Liver (tissue), 8 donors: ENCODE measurements at regions not wholly inside any gene's neighbourhood (a gene's known extent, or its start where the extent isn't known, plus 50 kb on each side); places are given as distances from the start of the nearest gene placed in this dataset.

Experiments used
- DNase-seq: peaks from one replicate; pipeline ENCODE4 v3.0.0-alpha.2; 2017; ENCODE audit warnings: low spot score
- H3K27ac ChIP-seq, 2 donors: one replicate each; pipeline ENCODE4 v1.7.0; 2013; ENCODE audit warnings: inconsistent platforms in 2 of 2, low read length in 2 of 2, control low read depth in 1 of 2, low read depth in 1 of 2, mild to moderate bottlenecking in 1 of 2
- H3K27me3 ChIP-seq, 4 donors: one replicate each; pipeline versions ENCODE4 v1.6.1 to v1.7.0; 2013; ENCODE audit warnings: low read length in 3 of 4, inconsistent platforms in 1 of 4, mild to moderate bottlenecking in 1 of 4, moderate library complexity in 1 of 4; ENCODE audit not compliant: control insufficient read depth in 4 of 4, insufficient read depth in 4 of 4
- H3K36me3 ChIP-seq, 4 donors: one replicate each; pipeline versions ENCODE4 v1.6.1 to v1.7.0; 2013; ENCODE audit warnings: low read length in 3 of 4, mild to moderate bottlenecking in 3 of 4, low read depth in 1 of 4, moderate library complexity in 1 of 4; ENCODE audit not compliant: control insufficient read depth in 4 of 4, insufficient read depth in 3 of 4
- H3K4me1 ChIP-seq, 4 donors: one replicate each; pipeline versions ENCODE4 v1.6.1 to v1.7.0; 2013; ENCODE audit warnings: low read length in 3 of 4, mild to moderate bottlenecking in 3 of 4, moderate library complexity in 1 of 4; ENCODE audit not compliant: control insufficient read depth in 4 of 4, insufficient read depth in 4 of 4
- H3K4me3 ChIP-seq, 3 donors: one replicate each; pipeline versions ENCODE4 v1.6.1 to v1.7.0; 2013; ENCODE audit warnings: low read length in 3 of 3, control low read depth in 1 of 3, low read depth in 1 of 3, mild to moderate bottlenecking in 1 of 3
- H3K9ac ChIP-seq, 2 donors: one replicate each; pipeline ENCODE4 v1.7.0; 2013; ENCODE audit warnings: low read length in 2 of 2, mild to moderate bottlenecking in 2 of 2, moderate library complexity in 2 of 2, control low read depth in 1 of 2, low read depth in 1 of 2
- H3K9me3 ChIP-seq, 4 donors: one replicate each; pipeline versions ENCODE4 v1.6.1 to v1.7.0; 2013; ENCODE audit warnings: low read length in 3 of 4; ENCODE audit not compliant: control insufficient read depth in 4 of 4
- ATF3 ChIP-seq: IDR thresholded peaks from 2 replicates; pipeline ENCODE4 v1.6.1; 2016; ENCODE audit warnings: antibody characterized with exemption
- EGR1 ChIP-seq, 2 donors: IDR thresholded peaks; 2 replicates each; pipeline ENCODE4 v1.6.1; 2016 to 2018; ENCODE audit warnings: antibody characterized with exemption in 2 of 2, low read depth in 2 of 2
- FOXA2 ChIP-seq: IDR thresholded peaks from 2 replicates; pipeline ENCODE4 v1.6.1; 2016; ENCODE audit warnings: antibody characterized with exemption
- GABPA ChIP-seq, 2 donors: IDR thresholded peaks in 1 of 2; conservative IDR thresholded peaks in 1 of 2; 2 replicates each; pipeline ENCODE4 v1.6.1; 2016; ENCODE audit warnings: antibody characterized with exemption in 2 of 2, mild to moderate bottlenecking in 1 of 2, moderate library complexity in 1 of 2
- HNF4A ChIP-seq, 2 donors: conservative IDR thresholded peaks; 2 replicates each; pipeline ENCODE4 v1.6.1; 2016; ENCODE audit warnings: antibody characterized with exemption in 2 of 2, mild to moderate bottlenecking in 2 of 2
- HNF4G ChIP-seq: IDR thresholded peaks from 2 replicates; pipeline ENCODE4 v1.6.1; 2016; ENCODE audit warnings: antibody characterized with exemption
- JUND ChIP-seq, 2 donors: IDR thresholded peaks; 2 replicates each; pipeline ENCODE4 v1.6.1; 2016; ENCODE audit warnings: antibody characterized with exemption in 2 of 2
- MAX ChIP-seq: IDR thresholded peaks from 2 replicates; pipeline ENCODE4 v1.6.1; 2016; ENCODE audit warnings: antibody characterized with exemption
- RAD21 ChIP-seq, 2 donors: IDR thresholded peaks; 2 replicates each; pipeline ENCODE4 v1.6.1; 2016; ENCODE audit warnings: antibody characterized with exemption in 2 of 2, mild to moderate bottlenecking in 2 of 2
- SP1 ChIP-seq: IDR thresholded peaks from 2 replicates; pipeline ENCODE4 v1.6.1; 2018; ENCODE audit warnings: antibody characterized with exemption, mild to moderate bottlenecking
- TAF1 ChIP-seq: conservative IDR thresholded peaks from 2 replicates; pipeline ENCODE4 v1.6.1; 2016; ENCODE audit warnings: antibody characterized with exemption, mild to moderate bottlenecking
- YY1 ChIP-seq: IDR thresholded peaks from 2 replicates; pipeline ENCODE4 v1.6.1; 2016; ENCODE audit warnings: antibody characterized with exemption, mild to moderate bottlenecking
- ZBTB33 ChIP-seq: IDR thresholded peaks from 2 replicates; pipeline ENCODE4 v1.6.1; 2016; ENCODE audit warnings: antibody characterized with exemption
- WGBS: extraction: QIAGEN DNeasy Blood & Tissue Kit; methylation state at CpG from one replicate; pipeline ENCODE4 v1.1.7; 2013; 5-methylcytosine and 5-hydroxymethylcytosine counted together
- TF ChIP-seq, protein P1 (sequence below): IDR thresholded peaks from 2 replicates; pipeline ENCODE4 v1.6.1; 2016; ENCODE audit warnings: antibody characterized with exemption, mild to moderate bottlenecking
- TF ChIP-seq, protein P2 (sequence below): fragments of 150-350 bp; IDR thresholded peaks from 2 replicates; pipeline ENCODE4 v1.5.1; 2017; ENCODE audit warnings: improper control_type of control experiment, low read depth, low read length; ENCODE audit not compliant: missing input control
- donor health status: healthy.
- donor health status: healthy.
- donor health status: healthy.
- donor health status: healthy.
- donor health status: healthy.

GRCh38 chr16:76071690-76072089 is 205.5 kb upstream of the CNTNAP4 start (continued):
- TF ChIP-seq, protein P1, sequence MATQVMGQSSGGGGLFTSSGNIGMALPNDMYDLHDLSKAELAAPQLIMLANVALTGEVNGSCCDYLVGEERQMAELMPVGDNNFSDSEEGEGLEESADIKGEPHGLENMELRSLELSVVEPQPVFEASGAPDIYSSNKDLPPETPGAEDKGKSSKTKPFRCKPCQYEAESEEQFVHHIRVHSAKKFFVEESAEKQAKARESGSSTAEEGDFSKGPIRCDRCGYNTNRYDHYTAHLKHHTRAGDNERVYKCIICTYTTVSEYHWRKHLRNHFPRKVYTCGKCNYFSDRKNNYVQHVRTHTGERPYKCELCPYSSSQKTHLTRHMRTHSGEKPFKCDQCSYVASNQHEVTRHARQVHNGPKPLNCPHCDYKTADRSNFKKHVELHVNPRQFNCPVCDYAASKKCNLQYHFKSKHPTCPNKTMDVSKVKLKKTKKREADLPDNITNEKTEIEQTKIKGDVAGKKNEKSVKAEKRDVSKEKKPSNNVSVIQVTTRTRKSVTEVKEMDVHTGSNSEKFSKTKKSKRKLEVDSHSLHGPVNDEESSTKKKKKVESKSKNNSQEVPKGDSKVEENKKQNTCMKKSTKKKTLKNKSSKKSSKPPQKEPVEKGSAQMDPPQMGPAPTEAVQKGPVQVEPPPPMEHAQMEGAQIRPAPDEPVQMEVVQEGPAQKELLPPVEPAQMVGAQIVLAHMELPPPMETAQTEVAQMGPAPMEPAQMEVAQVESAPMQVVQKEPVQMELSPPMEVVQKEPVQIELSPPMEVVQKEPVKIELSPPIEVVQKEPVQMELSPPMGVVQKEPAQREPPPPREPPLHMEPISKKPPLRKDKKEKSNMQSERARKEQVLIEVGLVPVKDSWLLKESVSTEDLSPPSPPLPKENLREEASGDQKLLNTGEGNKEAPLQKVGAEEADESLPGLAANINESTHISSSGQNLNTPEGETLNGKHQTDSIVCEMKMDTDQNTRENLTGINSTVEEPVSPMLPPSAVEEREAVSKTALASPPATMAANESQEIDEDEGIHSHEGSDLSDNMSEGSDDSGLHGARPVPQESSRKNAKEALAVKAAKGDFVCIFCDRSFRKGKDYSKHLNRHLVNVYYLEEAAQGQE = no peak

GRCh38 chr16:76081967-76082366 is 195.2 kb upstream of the CNTNAP4 start:
- Histone ChIP-seq H3K27me3 (no peaks in the 10 kb centered on the region), H3K36me3 (no peaks in the 10 kb centered on the region), H3K4me3 (no peak overlapping the region), H3K4me1 (no peaks in the 10 kb centered on the region), H3K27ac (no peak overlapping the region), H3K9ac (no peak overlapping the region), H3K9me3 (no peaks in the 10 kb centered on the region)
- no peak for DNase-seq
- TF ChIP-seq GABPA (IDR thresholded peaks at IDR 0.05 in 1 of 2, conservative IDR thresholded peaks at IDR 0.05 in 1 of 2) = no peak
- TF ChIP-seq HNF4A (conservative IDR thresholded peaks at IDR 0.05) = no peak
- no peak for TF ChIP-seq ZBTB33
- no peak for TF ChIP-seq HNF4G
- TF ChIP-seq, protein P2, sequence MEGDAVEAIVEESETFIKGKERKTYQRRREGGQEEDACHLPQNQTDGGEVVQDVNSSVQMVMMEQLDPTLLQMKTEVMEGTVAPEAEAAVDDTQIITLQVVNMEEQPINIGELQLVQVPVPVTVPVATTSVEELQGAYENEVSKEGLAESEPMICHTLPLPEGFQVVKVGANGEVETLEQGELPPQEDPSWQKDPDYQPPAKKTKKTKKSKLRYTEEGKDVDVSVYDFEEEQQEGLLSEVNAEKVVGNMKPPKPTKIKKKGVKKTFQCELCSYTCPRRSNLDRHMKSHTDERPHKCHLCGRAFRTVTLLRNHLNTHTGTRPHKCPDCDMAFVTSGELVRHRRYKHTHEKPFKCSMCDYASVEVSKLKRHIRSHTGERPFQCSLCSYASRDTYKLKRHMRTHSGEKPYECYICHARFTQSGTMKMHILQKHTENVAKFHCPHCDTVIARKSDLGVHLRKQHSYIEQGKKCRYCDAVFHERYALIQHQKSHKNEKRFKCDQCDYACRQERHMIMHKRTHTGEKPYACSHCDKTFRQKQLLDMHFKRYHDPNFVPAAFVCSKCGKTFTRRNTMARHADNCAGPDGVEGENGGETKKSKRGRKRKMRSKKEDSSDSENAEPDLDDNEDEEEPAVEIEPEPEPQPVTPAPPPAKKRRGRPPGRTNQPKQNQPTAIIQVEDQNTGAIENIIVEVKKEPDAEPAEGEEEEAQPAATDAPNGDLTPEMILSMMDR = no peak
- TF ChIP-seq SP1 = no peak
- TF ChIP-seq JUND (IDR thresholded peaks at IDR 0.05) = no peak
- TF ChIP-seq ATF3 = no peak
- no peak for TF ChIP-seq YY1
- TF ChIP-seq MAX = no peak
- TF ChIP-seq EGR1 (IDR thresholded peaks at IDR 0.05; ENCODE audit: low read depth in 2 of 2) = no peak
- TF ChIP-seq FOXA2 = no peak
- WGBS = 44% methylated on average over 6 of the region's 6 CpGs

GRCh38 chr16:76106647-76107046 is 170.6 kb upstream of the CNTNAP4 start:
- Histone ChIP-seq H3K4me1 (no peaks in the 10 kb centered on the region), H3K4me3 (no peak overlapping the region), H3K27ac (no peak overlapping the region), H3K9ac (no peak overlapping the region), H3K27me3 (no peaks in the 10 kb centered on the region), H3K36me3 (no peaks in the 10 kb centered on the region), H3K9me3 (peaks cover 0 to 8% (median 4%) of the 10 kb centered on the region in 4 donors)
- 92% methylated on average over 6 of the region's 6 CpGs for WGBS
- TF ChIP-seq TAF1 = no peak
- TF ChIP-seq, protein P2 = no peak
- no peak for TF ChIP-seq RAD21 (IDR thresholded peaks at IDR 0.05)
- no peak for TF ChIP-seq EGR1 (IDR thresholded peaks at IDR 0.05; ENCODE audit: low read depth in 2 of 2)
- no peak for DNase-seq
